H1 (cell line): ENCODE measurements at regions not wholly inside any gene's neighbourhood (a gene's known extent, or its start where the extent isn't known, plus 50 kb on each side); places are given as distances from the start of the nearest gene placed in this dataset.

Experiments
- ATF2 ChIP-seq: IDR thresholded peaks from 2 replicates; pipeline ENCODE4 v1.6.1; 2012; ENCODE audit warnings: low read length, inconsistent platforms
- CBX5 ChIP-seq: fragments of 300-800, 300-1000 bp; sonication (generic); IDR thresholded peaks from 2 replicates; pipeline ENCODE4 v1.7.1; 2016; ENCODE audit warnings: antibody characterized with exemption, low read length, low read depth
- CTCF ChIP-seq, 3 experiments: IDR thresholded peaks; 1 replicate in 2 of 3; 2 replicates in 1 of 3; pipeline versions ENCODE4 v1.5.1 to v1.6.1; 2011; ENCODE audit warnings: low read length in 3 of 3, mild to moderate bottlenecking in 3 of 3, inconsistent platforms in 2 of 3, low read depth in 1 of 3, moderate library complexity in 1 of 3; ENCODE audit not compliant: insufficient read depth in 1 of 3; ENCODE audit errors: control extremely low read depth in 1 of 3
- NRF1 ChIP-seq: IDR thresholded peaks from 2 replicates; pipeline ENCODE4 v1.6.1; 2011; ENCODE audit warnings: mild to moderate bottlenecking, low read depth, low read length, improper control_type of control experiment
- RAD21 ChIP-seq, 2 experiments: IDR thresholded peaks in 1 of 2; conservative IDR thresholded peaks in 1 of 2; 2 replicates each; pipeline ENCODE4 v1.6.1; 2011; ENCODE audit warnings: low read depth in 2 of 2, low read length in 2 of 2, improper control_type of control experiment in 1 of 2, inconsistent platforms in 1 of 2, mild to moderate bottlenecking in 1 of 2, moderate library complexity in 1 of 2
- SP2 ChIP-seq: IDR thresholded peaks from 2 replicates; pipeline ENCODE4 v1.6.1; 2012; ENCODE audit warnings: mild to moderate bottlenecking, low read length, inconsistent platforms
- TCF12 ChIP-seq: IDR thresholded peaks from 2 replicates; pipeline ENCODE4 v1.6.1; 2011; ENCODE audit warnings: low read depth, mild to moderate bottlenecking, low read length

GRCh38 chr14:25909045-25909747 lies 688.6 kb downstream of the NOVA1 start (continued):
- no peak for TF ChIP-seq ATF2
- no peak for TF ChIP-seq SP2
- no peak for TF ChIP-seq CTCF (IDR thresholded peaks at IDR 0.05; ENCODE audit: control extremely low read depth in 1 of 3, insufficient read depth in 1 of 3, low read depth in 1 of 3, low read length in 3 of 3)
- TF ChIP-seq TCF12, result no peak
- no peak for TF ChIP-seq NRF1
- no peak for TF ChIP-seq CBX5
- no peak for TF ChIP-seq RAD21 (IDR thresholded peaks at IDR 0.05 in 1 of 2, conservative IDR thresholded peaks at IDR 0.05 in 1 of 2; ENCODE audit: low read depth in 2 of 2, low read length in 2 of 2)
